Neural crest cell (in vitro differentiated cells): ENCODE measurements at regions not wholly inside any gene's neighbourhood (a gene's known extent, or its start where the extent isn't known, plus 50 kb on each side); places are given as distances from the start of the nearest gene placed in this dataset.

ENCODE experiments used
- DNase-seq: peaks from one replicate; pipeline ENCODE4 v3.0.0; 2021; ENCODE audit warnings: low read depth, mixed read lengths, low spot score
- H3K27ac Mint-ChIP-seq: one replicate; pipeline ENCODE4 v1.8.0; 2021; ENCODE audit warnings: mild to moderate bottlenecking, mixed read lengths; ENCODE audit not compliant: unreplicated experiment
- H3K27me3 Mint-ChIP-seq: 2 replicates; pipeline ENCODE4 v1.8.0; 2021; ENCODE audit warnings: low read depth, mild to moderate bottlenecking, mixed read lengths
- H3K36me3 Mint-ChIP-seq: 2 replicates; pipeline ENCODE4 v1.8.0; 2021; ENCODE audit warnings: low read depth, mild to moderate bottlenecking, mixed read lengths
- H3K4me1 Mint-ChIP-seq: 2 replicates; pipeline ENCODE4 v1.8.0; 2021; ENCODE audit warnings: mixed read lengths
- H3K4me3 Mint-ChIP-seq: one replicate; pipeline ENCODE4 v1.8.0; 2021; ENCODE audit warnings: mild to moderate bottlenecking, mixed read lengths
- H3K9me3 Mint-ChIP-seq: 2 replicates; pipeline ENCODE4 v1.8.0; 2021; ENCODE audit warnings: mixed read lengths
- TF ChIP-seq, protein P1 (sequence below): fragments of 200-600 bp; sonication (generic); conservative IDR thresholded peaks from 2 replicates; pipeline ENCODE4 v1.5.0; 2021; ENCODE audit warnings: antibody characterized with exemption, mild to moderate bottlenecking

DNA sequence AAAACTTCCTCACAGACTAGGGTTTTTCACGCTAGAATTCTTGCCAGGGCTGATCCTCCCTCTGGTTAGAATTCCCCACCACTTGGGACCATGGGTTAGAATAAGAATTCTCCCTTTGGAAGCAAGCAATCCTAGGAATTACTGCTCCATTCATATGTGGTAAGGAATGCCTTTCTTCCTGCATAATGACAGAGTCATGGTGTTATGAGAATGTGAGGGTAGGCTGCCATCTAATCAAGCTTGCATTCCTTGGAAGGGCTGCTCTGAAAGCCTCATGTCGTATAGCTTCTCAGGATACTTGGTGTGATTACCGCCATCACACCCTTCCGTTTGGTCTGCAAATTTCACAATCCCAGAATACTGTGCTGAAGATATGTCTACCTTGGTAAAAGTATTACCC lies 1282.4 kb upstream of the PIK3C3 start:
- Mint-ChIP-seq H3K27me3 (no peaks in the 10 kb centered on the region), H3K27ac (no peak overlapping the region), H3K4me3 (no peak overlapping the region), H3K4me1 (peaks cover 7% of the 10 kb centered on the region), H3K9me3 (no peaks in the 10 kb centered on the region), H3K36me3 (no peaks in the 10 kb centered on the region)
- no peak for DNase-seq
- TF ChIP-seq, protein P1, sequence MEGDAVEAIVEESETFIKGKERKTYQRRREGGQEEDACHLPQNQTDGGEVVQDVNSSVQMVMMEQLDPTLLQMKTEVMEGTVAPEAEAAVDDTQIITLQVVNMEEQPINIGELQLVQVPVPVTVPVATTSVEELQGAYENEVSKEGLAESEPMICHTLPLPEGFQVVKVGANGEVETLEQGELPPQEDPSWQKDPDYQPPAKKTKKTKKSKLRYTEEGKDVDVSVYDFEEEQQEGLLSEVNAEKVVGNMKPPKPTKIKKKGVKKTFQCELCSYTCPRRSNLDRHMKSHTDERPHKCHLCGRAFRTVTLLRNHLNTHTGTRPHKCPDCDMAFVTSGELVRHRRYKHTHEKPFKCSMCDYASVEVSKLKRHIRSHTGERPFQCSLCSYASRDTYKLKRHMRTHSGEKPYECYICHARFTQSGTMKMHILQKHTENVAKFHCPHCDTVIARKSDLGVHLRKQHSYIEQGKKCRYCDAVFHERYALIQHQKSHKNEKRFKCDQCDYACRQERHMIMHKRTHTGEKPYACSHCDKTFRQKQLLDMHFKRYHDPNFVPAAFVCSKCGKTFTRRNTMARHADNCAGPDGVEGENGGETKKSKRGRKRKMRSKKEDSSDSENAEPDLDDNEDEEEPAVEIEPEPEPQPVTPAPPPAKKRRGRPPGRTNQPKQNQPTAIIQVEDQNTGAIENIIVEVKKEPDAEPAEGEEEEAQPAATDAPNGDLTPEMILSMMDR, result no peak

DNA sequence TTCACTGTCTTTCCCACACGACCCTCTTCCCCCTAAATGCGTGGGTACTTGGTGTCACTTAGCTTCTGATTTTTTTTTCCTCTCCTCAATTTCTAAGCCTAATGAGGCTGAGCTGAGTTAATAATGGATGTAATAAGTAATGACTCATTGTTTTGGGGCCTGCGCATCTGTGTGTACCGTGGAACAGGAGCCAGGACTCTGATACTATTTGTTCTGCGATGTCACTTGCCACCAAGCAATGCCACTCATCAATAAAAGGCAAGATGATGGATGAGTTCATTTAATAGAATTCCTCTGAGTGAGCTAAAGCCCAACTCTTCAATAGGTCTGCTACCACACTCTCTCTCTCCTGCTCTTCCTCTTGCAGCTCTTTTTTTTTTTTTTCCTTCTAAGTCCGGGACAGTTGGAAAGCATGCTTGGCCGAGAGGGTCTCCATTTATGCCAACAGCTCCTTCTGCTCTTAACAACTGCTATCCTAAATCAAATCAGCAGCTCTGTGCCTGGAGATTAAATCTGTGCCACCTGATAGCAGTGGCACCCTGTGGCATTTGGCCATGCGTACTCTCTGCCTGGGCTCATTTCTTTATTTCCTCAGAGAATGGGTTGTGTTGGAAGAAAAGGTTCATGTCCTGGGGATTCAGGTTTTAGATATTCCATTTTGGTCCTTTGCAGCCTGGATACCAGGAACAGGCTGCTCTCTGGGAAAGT lies 1284.2 kb upstream of the PIK3C3 start:
- TF ChIP-seq, protein P1, result no peak
- Mint-ChIP-seq H3K4me3 (no peak overlapping the region), H3K9me3 (no peaks in the 10 kb centered on the region), H3K27ac (no peak overlapping the region), H3K27me3 (no peaks in the 10 kb centered on the region), H3K36me3 (no peaks in the 10 kb centered on the region), H3K4me1 (peaks cover 7% of the 10 kb centered on the region)
- no peak for DNase-seq

DNA sequence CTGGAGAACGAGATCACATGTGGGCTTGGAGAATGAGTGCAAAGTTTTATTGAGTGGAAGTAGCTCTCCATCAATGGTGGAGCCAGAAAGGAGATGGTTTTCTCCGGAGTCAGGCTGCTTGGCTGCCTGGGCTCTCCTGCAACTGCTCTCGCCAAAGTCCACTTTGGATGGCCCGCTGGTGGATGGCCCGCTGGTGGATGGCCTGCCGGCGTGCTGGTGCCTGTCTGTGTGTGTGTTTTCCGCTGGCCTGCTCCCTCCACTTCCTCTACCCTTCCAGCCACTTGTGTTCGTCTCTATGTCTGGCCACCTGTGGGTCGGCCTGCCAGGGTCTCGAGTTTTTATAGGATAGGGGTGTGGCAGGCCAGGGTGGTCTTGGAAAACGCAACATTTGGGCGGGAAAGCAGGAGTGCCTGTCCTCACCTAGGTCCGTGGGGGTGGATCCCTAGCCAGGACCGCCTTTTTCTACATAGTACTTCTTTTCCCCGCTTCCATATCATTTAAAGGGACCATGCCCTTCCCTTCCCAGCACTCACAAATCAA lies 1292.1 kb upstream of the PIK3C3 start:
- no peak for DNase-seq
- TF ChIP-seq, protein P1, result no peak
- H3K4me3 Mint-ChIP-seq, result no peak overlapping the region
- no peaks in the 10 kb centered on the region for H3K4me1 Mint-ChIP-seq
- H3K36me3 Mint-ChIP-seq, result no peaks in the 10 kb centered on the region
- no peaks in the 10 kb centered on the region for H3K9me3 Mint-ChIP-seq
- H3K27ac Mint-ChIP-seq, result no peak overlapping the region
- H3K27me3 Mint-ChIP-seq, result no peaks in the 10 kb centered on the region

DNA sequence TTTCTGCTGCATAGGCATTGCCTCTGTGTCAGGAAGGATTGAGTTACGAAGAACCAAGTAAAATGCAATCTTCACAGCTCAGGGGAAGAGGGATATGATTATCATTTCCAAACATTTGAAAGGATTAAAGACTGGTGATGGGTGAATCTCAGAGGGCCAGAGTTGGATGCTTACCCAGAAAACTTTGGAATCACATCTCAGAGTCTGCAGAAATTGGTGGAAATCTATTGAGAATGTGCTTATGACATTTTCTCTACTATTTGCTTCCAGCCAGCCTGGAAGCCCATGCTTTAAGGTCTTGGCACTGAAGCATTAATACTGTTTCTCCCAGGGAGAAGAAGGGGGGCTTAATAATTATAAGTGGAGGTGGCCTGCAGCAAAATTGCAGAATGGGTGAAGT lies 1301.4 kb upstream of the PIK3C3 start:
- TF ChIP-seq, protein P1, result no peak
- H3K9me3 Mint-ChIP-seq, result no peaks in the 10 kb centered on the region
- no peaks in the 10 kb centered on the region for H3K27me3 Mint-ChIP-seq
- no peak for DNase-seq
- no peak overlapping the region for H3K27ac Mint-ChIP-seq
- no peaks in the 10 kb centered on the region for H3K36me3 Mint-ChIP-seq
- H3K4me3 Mint-ChIP-seq, result no peak overlapping the region
- no peaks in the 10 kb centered on the region for H3K4me1 Mint-ChIP-seq

DNA sequence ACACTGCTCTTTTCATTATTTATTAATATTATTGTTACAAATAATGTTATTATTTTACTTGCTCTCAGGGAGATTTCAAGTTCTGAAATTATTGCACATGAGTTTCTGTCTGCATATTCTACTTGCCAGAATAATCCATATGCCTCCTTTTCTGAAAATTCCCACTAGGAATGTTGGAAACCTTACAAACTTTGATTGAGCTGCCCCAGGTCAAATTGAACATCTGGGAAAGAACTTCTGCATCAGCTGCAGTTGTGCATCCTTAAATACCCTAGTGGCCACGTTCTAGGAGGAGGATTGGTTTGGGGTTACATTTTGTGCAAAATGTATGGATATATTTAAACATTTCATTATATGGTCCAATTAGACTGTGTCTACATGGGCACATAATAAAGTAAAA lies 1302.7 kb upstream of the PIK3C3 start:
- H3K4me3 Mint-ChIP-seq, result no peak overlapping the region

More for the DNA sequence above, 1302.7 kb upstream of the PIK3C3 start:
- TF ChIP-seq, protein P1, result no peak
- DNase-seq, result no peak
- Mint-ChIP-seq H3K9me3 (no peaks in the 10 kb centered on the region), H3K36me3 (no peaks in the 10 kb centered on the region), H3K27ac (no peak overlapping the region), H3K4me1 (no peaks in the 10 kb centered on the region), H3K27me3 (no peaks in the 10 kb centered on the region)
